ENCODE measurements at regions not wholly inside any gene's neighbourhood (a gene's known extent, or its start where the extent isn't known, plus 50 kb on each side); places are given as distances from the start of the nearest gene placed in this dataset.
"Not testable (repeated sequence)": the region's sequence is repeated elsewhere in the genome, so short reads cannot be mapped to it uniquely, and the experiment has no call there.

DNA sequence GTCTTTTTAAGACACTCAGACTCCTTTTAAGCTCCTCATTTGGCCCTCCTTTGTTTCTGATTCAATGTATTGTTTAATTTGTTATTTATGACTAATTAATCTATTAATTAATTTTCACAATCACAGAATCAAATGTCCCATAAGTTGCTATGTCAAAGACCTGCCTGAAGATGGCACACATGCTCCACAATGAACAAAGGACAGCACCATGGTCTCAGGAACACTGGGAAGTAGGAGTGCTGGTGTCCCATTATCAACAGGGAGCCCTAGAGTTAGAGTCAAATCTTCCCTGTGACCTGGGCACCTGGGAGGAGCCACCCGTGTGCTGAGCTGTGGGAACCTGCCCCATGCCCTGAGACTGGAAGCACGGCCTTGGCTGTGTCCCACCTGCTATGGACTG, 1164.3 kb downstream of the RPIA start:
- DNase-seq (ENCODE audit: low read depth in 4 of 4, low spot score in 3 of 4): not testable (repeated sequence)

GRCh38 chr2:89856305-89856704, 1164.8 kb downstream of the RPIA start:
- DNase-seq (ENCODE audit: low read depth in 4 of 4, low spot score in 3 of 4): not testable (repeated sequence)

DNA sequence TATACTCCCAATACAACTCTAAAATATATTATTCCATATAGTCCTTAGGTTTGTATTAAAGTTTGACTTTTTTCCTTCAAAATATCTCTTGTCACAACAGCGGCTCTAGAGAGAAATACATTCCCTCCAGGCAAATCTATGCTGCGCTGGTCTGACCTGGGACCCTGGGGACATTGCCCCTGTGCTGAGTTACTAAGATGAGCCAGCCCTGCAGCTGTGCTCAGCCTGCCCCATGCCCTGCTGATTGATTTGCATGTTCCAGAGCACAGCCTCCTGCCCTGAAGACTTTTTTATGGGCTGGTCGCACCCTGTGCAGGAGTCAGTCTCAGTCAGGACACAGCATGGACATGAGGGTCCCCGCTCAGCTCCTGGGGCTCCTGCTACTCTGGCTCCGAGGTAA, 1170.7 kb downstream of the RPIA start:
- DNase-seq (ENCODE audit: low read depth in 4 of 4, low spot score in 3 of 4): not testable (repeated sequence)

DNA sequence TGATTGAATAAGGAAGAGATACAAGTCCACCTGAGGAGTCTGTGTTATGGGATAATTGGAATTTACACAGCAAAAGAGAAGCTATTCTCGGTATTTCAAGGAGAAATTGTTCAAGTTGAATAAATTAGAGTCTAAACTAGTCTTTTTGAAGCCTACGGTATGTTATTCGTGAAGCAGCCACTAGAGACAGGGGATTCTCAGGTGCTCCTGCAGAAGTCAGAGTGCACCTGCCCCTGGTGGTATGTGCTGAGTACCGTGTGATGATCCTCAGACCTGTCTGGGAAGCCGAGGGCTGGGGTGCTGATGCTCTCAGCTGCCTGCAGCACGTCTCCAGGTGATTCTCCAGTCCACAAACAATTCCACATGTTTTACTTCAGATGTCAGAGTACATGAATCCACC, 1171.7 kb downstream of the RPIA start:
- DNase-seq (ENCODE audit: low read depth in 4 of 4, low spot score in 3 of 4): not testable (repeated sequence)

DNA sequence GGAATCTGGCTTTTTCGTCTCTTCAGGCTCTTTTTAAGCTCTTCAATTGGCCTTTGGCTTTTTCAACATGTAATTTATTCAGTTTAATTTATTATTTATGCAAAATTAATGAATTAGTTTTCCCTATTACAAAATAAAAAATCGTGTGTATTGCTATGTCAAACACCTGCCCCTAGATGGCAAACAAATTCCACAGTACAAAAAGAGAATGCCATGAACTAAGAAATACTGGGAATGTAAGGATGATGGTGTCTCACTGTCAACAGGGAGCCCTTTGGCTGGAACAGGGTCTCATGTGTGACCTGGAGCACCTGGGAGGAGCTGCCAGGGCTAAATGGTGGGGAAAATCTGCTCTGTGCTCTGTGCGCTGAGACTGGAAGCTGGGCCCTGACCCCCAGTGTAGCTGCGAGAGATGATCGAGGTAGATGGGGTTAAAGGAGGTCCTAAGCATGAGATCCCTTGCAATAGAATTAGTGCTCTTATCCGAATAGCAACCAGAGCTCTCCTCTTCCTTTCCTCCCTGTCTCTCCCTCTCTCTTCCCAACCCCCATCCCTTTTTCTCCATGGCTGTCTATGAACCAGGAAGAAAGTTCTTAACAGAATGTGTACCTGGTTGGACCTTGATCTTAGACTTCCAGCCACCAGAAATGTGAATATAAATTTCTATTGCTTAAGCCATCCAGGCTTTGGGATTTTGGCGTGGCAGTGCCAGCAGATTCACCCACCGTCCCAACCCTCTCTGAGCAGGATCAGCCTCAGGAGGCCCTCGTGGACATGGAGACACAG, 1183.5 kb downstream of the RPIA start:
- DNase-seq (ENCODE audit: low read depth in 4 of 4, low spot score in 3 of 4): not testable (repeated sequence)

- DNase-seq (ENCODE audit: low read depth in 4 of 4, low spot score in 3 of 4): not testable (repeated sequence)
These were observed 1185.0 kb downstream of the RPIA start for GRCh38 chr2:89876445-89876844.

GRCh38 chr2:89876878-89877277, 1185.4 kb downstream of the RPIA start:
- DNase-seq (ENCODE audit: low read depth in 4 of 4, low spot score in 3 of 4): not testable (repeated sequence)

DNA sequence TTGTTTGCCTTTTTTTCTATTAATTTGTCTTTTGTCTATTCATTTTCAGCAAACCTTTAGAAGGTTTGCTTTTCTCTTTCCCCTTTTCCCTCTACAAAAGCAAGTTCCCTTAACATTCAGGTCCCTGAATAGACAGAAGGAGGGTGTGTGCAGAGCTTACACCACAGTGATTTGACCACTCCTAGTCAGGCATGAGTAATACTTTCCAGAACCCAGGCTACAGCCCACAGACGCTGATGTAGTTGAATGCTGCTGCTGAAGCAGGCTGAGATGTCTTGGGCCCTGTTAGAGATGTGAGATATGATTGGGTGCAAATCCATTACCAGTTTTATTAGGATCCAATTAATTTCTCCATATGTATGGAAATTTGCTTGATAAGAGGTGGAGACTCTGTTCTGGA, 1191.4 kb downstream of the RPIA start:
- DNase-seq (ENCODE audit: low read depth in 4 of 4, low spot score in 3 of 4): not testable (repeated sequence)

DNA sequence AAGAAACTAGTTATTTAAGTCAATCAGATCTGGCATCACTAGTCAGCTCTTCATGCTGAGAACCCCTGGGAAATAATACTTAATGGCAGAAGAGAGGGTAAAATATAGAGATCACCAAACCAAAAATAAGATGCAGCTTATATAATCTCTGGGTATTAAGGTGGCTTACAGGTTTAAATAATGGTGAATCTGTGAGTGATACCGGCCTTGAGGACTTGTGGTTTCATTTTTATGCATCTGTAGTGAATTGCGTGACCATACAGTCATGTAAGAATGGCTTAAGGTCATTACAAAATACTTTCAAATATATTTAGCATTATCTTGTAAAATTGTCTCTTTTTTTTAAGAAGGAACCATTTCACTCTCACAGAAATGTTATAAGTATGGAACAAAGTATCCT, 1192.2 kb downstream of the RPIA start:
- DNase-seq (ENCODE audit: low read depth in 4 of 4, low spot score in 3 of 4): not testable (repeated sequence)

DNA sequence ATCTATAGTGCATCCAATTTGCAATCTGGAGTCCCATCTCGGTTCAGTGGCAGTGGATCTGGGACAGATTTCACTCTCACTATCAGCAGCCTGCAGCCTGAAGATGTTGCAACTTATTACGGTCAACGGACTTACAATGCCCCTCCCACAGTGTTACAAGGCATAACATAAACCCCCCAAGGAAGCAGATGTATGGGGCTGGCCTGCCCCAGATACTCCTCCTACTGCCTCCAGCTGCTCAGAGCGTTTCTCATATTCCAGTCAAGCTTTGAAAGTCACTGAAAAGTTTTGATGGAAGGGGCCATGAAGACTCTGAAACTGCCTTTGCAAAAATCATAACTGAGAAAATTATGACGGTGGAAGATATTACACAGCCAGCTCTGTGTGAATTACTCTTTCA, 1193.6 kb downstream of the RPIA start:
- not testable (repeated sequence) for DNase-seq (ENCODE audit: low read depth in 4 of 4, low spot score in 3 of 4)

GRCh38 chr2:89888693-89889092, 1197.2 kb downstream of the RPIA start:
- DNase-seq (ENCODE audit: low read depth in 4 of 4, low spot score in 3 of 4): not testable (repeated sequence)

DNA sequence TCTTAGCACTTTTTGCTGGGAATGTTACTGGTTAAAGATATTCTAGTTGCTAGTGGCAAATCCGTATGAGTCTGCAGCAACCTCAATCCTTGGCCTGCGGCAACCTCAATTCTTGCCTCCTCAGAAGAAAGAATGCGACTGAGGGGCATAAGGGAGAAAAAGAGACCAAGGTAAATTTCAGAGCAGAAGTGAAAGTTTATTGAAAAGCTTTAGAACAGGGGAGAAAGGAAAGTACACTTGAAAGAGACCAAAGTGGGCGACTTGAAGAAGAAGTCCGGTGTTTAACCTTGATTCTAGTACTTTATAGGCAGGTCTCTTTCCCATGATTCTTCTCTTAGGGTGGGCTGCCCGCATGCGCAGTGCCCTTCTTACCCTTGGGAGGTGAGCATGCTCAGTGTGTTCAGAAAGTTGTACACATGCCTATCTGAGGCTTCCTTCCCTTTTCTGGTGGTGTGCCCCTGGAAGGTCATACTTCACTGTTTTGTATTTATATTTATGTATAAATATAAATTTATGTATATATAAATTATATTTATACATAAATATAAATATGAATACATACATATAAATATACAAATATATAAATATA, 1198.8 kb downstream of the RPIA start:
- not testable (repeated sequence) for DNase-seq (ENCODE audit: low read depth in 4 of 4, low spot score in 3 of 4)

DNA sequence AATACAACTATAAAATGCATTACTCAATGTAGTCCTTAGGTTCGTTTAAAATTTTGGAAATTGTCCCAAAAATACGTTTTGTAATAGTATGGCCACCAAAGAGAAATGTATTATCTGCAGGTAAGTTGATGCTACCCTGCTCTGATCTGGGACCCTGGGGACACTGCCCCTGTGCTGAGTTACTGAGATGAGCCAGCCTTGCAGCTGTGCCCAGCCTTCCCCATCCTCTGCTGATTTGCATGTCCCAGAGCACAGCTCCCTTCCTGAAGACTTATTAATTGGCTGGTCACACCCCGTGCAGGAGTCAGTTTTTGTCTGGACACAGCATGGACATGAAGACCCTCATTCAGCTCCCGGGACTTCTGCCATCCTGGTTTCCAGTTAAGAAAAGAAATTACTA, 1203.5 kb downstream of the RPIA start:
- DNase-seq (ENCODE audit: low read depth in 4 of 4, low spot score in 3 of 4): not testable (repeated sequence)

- DNase-seq (ENCODE audit: low read depth in 4 of 4, low spot score in 3 of 4): not testable (repeated sequence)
These were observed 1204.2 kb downstream of the RPIA start for GRCh38 chr2:89895629-89896028.

- DNase-seq (ENCODE audit: low read depth in 4 of 4, low spot score in 3 of 4): not testable (repeated sequence)
These were observed 1235.5 kb downstream of the RPIA start for GRCh38 chr2:89927018-89927417.

DNA sequence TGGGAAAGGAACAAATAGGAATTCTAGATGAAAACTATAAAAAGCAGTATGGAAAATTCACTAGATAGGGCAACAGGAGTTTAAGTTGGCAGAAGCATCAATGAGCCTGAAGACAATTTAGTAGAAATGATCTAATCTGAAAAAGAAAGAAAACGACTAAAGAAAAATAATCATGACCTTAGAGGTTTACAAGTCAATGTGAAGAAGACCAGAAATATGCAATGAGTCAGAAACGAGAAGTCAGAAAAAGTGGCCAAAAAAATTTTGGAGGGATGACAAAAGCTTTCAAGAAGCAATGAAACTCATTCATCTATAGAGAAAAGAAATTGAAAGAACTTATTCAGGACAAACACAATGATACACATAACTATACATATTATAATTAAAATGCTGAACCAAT, 1244.0 kb downstream of the RPIA start:
- not testable (repeated sequence) for DNase-seq (ENCODE audit: low read depth in 4 of 4, low spot score in 3 of 4)

GRCh38 chr2:89936011-89936410, 1244.5 kb downstream of the RPIA start:
- DNase-seq (ENCODE audit: low read depth in 4 of 4, low spot score in 3 of 4): not testable (repeated sequence)

DNA sequence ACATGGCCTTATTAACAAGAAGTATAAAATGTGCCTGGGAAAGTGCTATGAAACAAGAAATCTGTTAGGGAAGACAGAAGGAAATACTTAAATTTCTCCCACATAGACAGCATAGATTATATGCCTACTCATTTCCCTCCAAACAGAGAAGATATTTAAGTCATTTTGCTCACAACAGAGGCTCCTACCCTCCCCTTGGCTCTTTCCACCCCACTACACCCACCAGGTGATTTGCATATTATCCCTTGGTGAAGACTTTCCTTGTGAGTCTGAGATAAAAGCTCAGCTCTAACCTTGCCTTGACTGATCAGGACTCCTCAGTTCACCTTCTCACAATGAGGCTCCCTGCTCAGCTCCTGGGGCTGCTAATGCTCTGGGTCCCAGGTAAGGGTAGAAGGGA, 1245.1 kb downstream of the RPIA start:
- DNase-seq (ENCODE audit: low read depth in 4 of 4, low spot score in 3 of 4): not testable (repeated sequence)

DNA sequence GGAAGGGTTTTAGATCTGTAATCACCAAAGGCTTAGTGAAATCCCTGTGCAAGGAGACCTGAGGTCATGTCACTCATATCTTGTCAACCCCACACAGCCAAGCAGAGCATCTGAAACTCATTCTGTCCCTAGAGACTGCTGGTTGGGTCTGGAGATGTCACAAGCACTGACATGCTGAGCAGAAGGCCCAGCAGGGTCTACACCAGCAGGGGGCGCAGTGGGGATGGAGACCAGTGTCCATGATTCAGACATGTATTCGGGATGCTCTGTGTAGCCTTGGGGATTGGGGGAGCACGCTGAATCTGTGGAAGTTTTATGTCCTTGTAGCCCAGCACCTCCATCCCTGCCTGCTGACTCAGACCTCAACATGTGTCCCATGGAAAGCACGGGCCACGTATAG, 1247.3 kb downstream of the RPIA start:
- not testable (repeated sequence) for DNase-seq (ENCODE audit: low read depth in 4 of 4, low spot score in 3 of 4)

DNA sequence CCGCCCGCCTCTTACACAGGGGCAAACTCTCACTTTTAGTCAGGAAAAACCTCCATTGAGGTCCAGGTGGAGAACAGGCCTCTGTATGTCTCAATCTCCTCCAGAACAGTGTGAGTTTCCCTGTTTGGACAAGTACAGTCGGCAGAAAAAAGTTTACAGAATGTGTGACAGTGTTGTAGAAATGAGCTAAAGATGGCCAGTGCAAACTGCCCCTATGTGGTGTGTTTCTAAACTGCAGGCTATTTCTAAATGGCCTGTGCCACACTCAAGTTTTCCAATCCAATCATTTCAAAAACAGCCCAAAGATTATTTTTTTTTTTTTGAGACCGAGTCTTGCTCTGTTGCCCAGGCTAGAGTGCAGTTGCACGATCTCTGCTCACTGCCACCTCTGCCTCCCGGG, 1252.8 kb downstream of the RPIA start:
- DNase-seq (ENCODE audit: low read depth in 4 of 4, low spot score in 3 of 4): not testable (repeated sequence)

- DNase-seq (ENCODE audit: low read depth in 4 of 4, low spot score in 3 of 4): not testable (repeated sequence)
These were observed 1253.6 kb downstream of the RPIA start for GRCh38 chr2:89945004-89945616.

All from right renal pelvis (tissue), 4 donors.